ENCODE measurements at regions not wholly inside any gene's neighbourhood (a gene's known extent, or its start where the extent isn't known, plus 50 kb on each side); places are given as distances from the start of the nearest gene placed in this dataset.

DNA sequence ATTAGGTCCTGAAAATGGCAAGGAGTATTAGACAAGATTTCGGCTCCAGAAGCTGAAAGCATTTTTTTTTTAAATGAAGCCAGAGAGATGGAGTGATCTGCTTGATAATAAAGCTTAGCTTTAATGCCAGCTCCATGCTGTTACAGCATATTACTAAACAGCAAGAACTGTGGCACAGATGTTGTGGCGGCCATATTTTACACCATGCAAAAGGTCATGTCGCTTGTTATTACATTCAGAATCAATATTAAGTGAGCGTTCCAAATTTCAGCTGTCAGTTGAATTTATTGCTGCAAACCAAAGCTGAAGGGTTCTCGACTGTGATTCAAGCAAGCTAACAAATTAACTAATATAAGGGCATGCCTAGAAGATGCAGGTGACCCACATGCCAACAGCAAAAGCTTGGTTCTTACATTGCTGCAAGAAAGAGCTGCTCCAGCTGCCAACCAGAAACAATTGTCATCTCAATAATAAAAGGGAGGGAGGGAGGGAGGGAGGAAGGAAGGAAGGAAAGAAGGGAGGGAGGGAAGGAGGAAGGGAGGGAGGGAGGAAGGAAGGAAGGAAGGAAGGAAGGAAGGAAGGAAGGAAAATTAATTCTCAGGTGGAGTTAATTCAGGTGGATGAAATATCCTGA is 517.7 kb upstream of the WWC1 start:
- peaks cover 0 to 2% (median 0%) of the 10 kb centered on the region in 5 donors for H3K27me3 Mint-ChIP-seq
- no peaks in the 10 kb centered on the region for H3K4me1 Mint-ChIP-seq
- DNase-seq (no peak), ATAC-seq (no peak)
- peaks cover 0 to 21% (median 2%) of the 10 kb centered on the region in 9 donors for H3K9me3 Mint-ChIP-seq
- POLR2A ChIA-PET: no interaction called here
- H3K27ac Mint-ChIP-seq: no peak overlapping the region
- H3K4me3 Mint-ChIP-seq: no peak overlapping the region
- no peaks in the 10 kb centered on the region for H3K36me3 Mint-ChIP-seq

DNA sequence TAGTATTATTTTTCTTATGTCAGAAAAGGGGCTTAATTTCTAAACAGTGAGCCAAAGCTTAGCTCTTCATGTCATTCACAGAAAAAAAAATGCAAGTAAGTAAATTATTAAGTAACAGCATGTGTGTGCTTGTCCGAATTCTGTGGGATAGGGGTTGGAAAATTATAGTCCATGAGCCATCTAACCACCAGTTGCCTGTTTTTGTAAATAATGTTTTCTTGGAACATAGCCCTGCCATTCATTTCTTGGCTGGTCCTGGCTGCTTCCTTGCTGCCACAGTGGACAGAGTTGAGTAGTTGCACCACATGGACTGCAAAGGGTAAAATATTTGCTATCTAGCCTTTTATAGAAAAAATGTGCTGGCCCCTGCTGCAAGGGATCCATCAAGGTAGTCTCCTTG is 513.7 kb upstream of the WWC1 start:
- ATAC-seq: no peak
- no peaks in the 10 kb centered on the region for H3K4me1 Mint-ChIP-seq
- no peak overlapping the region for H3K27ac Mint-ChIP-seq
- no peak overlapping the region for H3K4me3 Mint-ChIP-seq
- peaks cover 0 to 10% (median 0%) of the 10 kb centered on the region in 9 donors for H3K9me3 Mint-ChIP-seq
- POLR2A ChIA-PET: no interaction called here
- H3K36me3 Mint-ChIP-seq: no peaks in the 10 kb centered on the region
- H3K27me3 Mint-ChIP-seq: peaks cover 0 to 2% (median 0%) of the 10 kb centered on the region in 5 donors
- no peak for DNase-seq

DNA sequence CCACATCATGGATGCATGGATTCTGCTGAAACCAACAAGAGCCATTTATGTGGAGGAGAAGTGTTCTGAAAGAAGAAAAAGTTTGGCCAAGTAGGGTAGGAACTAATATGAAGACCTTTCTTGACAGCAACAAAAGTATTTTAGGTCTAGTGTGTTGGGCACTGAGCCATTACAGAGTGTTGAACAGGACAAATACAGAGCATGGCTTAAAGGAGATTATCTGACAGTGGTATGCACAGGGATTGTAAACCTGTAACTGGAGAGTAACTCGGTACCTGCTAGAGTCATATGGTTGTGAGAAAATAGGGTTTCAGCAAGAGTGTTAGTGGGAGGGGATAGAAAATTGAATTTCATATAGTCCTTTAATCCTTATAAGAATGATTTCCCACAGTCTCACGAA is 513.2 kb upstream of the WWC1 start:
- no peak for ATAC-seq

DNA sequence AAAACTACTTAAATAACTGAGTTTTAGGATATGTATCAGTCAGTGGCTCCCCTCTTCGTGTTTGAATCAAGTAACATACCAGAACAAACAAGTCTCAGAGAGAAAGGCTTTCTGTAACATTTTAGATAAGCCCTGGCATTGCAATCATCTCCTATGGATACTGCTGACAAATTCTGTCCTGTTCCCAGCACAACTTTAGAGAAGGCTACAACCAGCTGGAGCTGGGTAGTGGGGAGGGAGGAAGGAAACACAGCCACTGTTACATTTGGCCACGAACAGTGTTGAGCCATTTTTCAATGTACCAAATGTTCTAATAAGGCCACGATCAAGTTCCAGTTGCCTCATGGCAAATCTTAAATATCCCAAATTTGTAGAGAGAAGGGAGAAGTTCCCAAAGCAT is 511.8 kb upstream of the WWC1 start:
- no peaks in the 10 kb centered on the region for H3K36me3 Mint-ChIP-seq
- no peak overlapping the region for H3K4me3 Mint-ChIP-seq
- DNase-seq: no peak
- POLR2A ChIA-PET: no interaction called here
- no peak for ATAC-seq
- no peak overlapping the region for H3K27ac Mint-ChIP-seq
- peaks cover 0 to 10% (median 0%) of the 10 kb centered on the region in 9 donors for H3K9me3 Mint-ChIP-seq
- no peaks in the 10 kb centered on the region for H3K4me1 Mint-ChIP-seq
- peaks cover 0 to 2% (median 0%) of the 10 kb centered on the region in 5 donors for H3K27me3 Mint-ChIP-seq

More for the DNA sequence above, 513.2 kb upstream of the WWC1 start:
- POLR2A ChIA-PET: no interaction called here
- peaks cover 0 to 2% (median 0%) of the 10 kb centered on the region in 5 donors for H3K27me3 Mint-ChIP-seq
- H3K4me1 Mint-ChIP-seq: no peaks in the 10 kb centered on the region
- no peak overlapping the region for H3K4me3 Mint-ChIP-seq
- H3K36me3 Mint-ChIP-seq: no peaks in the 10 kb centered on the region
- peaks cover 0 to 10% (median 0%) of the 10 kb centered on the region in 9 donors for H3K9me3 Mint-ChIP-seq
- no peak overlapping the region for H3K27ac Mint-ChIP-seq
- no peak for DNase-seq

DNA sequence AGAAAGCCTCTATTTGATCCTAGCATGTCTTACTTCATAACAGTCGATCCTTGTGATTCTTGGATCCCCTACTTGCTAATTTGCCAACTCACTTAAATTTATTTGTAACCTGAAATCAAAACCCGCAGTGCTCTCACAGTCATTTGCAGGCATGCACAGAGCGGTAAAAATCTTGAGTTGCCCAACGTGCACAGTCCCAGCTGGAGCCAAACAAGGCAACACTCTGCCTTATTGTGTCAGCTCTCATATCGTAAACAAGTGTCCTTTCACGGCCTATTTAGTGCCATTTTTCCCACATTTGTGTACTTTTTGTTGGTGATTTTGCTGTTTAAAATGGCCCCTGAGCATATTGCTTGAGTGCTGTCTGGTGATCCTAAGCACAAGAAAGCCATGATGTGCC is 511.3 kb upstream of the WWC1 start:
- POLR2A ChIA-PET: no interaction called here
- H3K4me3 Mint-ChIP-seq: no peak overlapping the region
- no peak overlapping the region for H3K27ac Mint-ChIP-seq
- H3K27me3 Mint-ChIP-seq: peaks cover 0 to 2% (median 0%) of the 10 kb centered on the region in 5 donors
- ATAC-seq (no peak), DNase-seq (no peak)
- no peaks in the 10 kb centered on the region for H3K4me1 Mint-ChIP-seq
- no peaks in the 10 kb centered on the region for H3K36me3 Mint-ChIP-seq
- peaks cover 0 to 10% (median 0%) of the 10 kb centered on the region in 9 donors for H3K9me3 Mint-ChIP-seq

DNA sequence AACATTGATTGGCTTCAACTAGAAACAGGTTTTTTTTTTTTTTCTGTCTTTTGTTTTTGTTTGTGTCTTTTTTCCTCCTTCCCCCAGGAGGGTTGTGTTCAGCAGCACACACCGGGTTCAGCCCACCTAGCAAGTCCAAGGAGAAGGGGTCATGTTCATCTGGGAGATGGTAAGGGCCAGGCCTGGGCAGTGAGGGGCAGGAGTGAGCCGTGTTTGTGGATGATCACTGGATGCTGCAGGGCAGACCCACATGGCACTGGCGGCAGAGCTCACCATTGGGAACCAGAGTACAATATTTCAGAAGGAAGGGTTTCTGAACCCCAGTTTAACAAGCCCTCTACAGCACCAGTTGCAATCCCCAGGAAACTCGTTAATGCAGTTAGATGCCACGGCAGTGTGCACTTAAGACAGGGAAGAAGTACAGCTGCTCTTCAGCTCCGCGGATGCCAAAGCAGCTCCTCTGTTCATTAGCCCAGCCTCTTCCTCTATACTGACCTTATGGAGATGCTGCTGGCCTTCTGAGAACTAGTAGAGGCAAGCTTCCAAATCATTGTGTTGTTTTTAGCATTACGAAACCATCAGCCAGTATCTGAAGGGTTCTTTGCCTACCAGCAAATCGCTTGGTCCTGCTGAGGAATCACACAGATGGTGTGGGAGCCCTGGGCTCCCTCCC is 508.2 kb upstream of the WWC1 start:
- POLR2A ChIA-PET: no interaction called here
- Mint-ChIP-seq H3K36me3 (no peaks in the 10 kb centered on the region), H3K4me3 (no peak overlapping the region), H3K27ac (no peak overlapping the region), H3K27me3 (no peaks in the 10 kb centered on the region), H3K4me1 (no peaks in the 10 kb centered on the region), H3K9me3 (peaks cover 0 to 5% (median 0%) of the 10 kb centered on the region in 9 donors)
- ATAC-seq: no peak
- no peak for DNase-seq

DNA sequence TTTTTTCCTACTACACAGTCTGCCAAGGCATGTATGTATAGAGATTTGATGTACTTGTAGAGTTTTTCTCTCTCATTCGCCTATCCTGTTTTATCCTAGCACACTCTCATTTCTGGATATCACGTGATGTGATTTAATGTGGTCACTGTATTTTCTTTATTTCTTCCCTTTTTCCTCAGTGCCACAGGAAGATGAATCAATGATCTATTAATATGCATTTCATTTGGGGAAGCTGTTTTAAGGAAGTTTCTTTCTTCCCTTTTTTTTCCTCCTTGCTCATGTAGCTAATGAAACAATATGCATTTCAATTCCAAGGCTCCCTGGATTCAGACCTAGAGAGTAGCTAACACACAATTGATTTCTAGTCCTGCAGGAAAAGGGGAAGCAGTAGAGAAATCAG is 506.3 kb upstream of the WWC1 start:
- Mint-ChIP-seq H3K4me3 (no peak overlapping the region), H3K27ac (no peak overlapping the region), H3K4me1 (no peaks in the 10 kb centered on the region), H3K9me3 (peaks cover 0 to 8% (median 0%) of the 10 kb centered on the region in 9 donors), H3K27me3 (no peaks in the 10 kb centered on the region), H3K36me3 (no peaks in the 10 kb centered on the region)
- DNase-seq (no peak), ATAC-seq (no peak)
- POLR2A ChIA-PET: no interaction called here

DNA sequence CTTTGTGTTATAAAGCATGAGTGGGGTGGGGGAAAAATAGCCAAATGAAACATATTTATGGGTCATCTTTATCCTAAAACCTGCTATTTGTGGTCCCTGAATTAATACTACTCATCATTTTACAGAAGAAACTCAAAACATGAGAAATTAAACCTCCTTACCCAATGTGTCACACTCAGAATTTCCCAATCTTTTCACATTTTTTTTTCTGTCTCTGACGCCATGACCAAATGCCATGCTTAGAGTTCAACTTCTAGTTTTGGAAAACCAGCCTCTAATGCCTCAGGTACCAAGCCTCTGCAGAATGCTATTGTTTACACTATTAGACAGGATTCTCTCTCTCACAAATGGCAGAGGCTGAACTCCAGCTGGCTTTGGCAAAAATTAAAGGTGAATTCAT is 505.5 kb upstream of the WWC1 start:
- no peaks in the 10 kb centered on the region for H3K36me3 Mint-ChIP-seq
- H3K27me3 Mint-ChIP-seq: no peaks in the 10 kb centered on the region
- peaks cover 0 to 8% (median 0%) of the 10 kb centered on the region in 9 donors for H3K9me3 Mint-ChIP-seq
- ATAC-seq (no peak), DNase-seq (no peak)
- H3K4me1 Mint-ChIP-seq: no peaks in the 10 kb centered on the region
- no peak overlapping the region for H3K27ac Mint-ChIP-seq
- POLR2A ChIA-PET: no interaction called here
- H3K4me3 Mint-ChIP-seq: no peak overlapping the region

DNA sequence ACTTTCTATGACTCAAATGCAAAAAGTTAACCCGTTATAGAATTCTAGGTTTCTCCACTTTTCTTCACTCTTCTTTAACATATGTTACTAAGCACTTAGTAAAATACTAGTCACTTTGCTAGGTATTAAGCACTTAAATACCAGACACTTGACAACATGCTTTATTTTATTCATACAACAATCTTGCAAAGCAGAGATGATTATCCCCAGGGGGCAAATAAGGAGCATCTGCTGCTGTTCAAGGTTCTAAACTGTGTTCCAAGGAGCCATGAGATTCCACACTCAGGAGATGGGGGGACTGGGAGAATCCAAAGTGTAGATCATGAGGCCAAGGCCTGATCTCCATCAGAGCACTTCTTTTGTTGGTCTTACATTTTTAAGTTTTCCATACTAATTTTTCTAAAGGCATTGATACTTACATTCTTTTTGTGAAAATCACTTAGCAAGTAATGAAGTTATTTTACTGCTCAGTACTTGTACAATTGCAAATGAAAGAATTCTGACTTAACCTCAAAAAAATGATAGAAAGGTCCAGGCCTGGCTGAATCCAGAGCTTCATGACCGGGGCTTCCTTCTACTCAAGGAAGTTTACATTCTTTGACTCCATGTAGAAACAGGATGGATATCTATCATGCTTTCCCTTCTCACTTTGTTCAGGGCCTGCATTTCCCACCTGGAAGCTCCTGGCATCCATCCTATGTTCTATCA is 504.4 kb upstream of the WWC1 start:
- H3K9me3 Mint-ChIP-seq: peaks cover 0 to 8% (median 0%) of the 10 kb centered on the region in 9 donors
- H3K36me3 Mint-ChIP-seq: no peaks in the 10 kb centered on the region
- DNase-seq: no peak
- POLR2A ChIA-PET: no interaction called here
- no peaks in the 10 kb centered on the region for H3K27me3 Mint-ChIP-seq
- no peak overlapping the region for H3K4me3 Mint-ChIP-seq
- ATAC-seq: no peak
- no peaks in the 10 kb centered on the region for H3K4me1 Mint-ChIP-seq
- H3K27ac Mint-ChIP-seq: no peak overlapping the region

DNA sequence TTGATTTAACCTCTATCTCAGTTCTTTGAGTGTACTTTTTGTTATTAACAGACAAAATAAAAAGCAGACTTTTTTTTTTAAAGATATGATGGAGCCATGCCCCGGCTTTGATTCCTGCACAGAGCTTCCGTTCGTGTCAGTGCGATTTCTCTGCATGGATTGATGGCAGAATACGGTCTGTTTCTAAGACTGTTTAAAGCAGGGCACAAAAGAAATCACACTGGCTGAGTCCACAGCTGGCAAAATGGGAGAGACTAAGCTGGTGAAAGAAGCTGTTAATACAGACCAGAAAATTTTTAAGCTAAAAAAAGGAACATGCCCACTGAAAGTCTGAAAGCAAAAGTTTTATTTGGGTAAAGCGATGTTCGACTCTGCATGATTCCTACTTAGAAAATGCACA is 501.4 kb upstream of the WWC1 start:
- H3K4me1 Mint-ChIP-seq: no peaks in the 10 kb centered on the region
- peaks cover 0 to 5% (median 0%) of the 10 kb centered on the region in 9 donors for H3K9me3 Mint-ChIP-seq
- no peaks in the 10 kb centered on the region for H3K27me3 Mint-ChIP-seq
- POLR2A ChIA-PET: no interaction called here
- no peak overlapping the region for H3K27ac Mint-ChIP-seq
- no peak overlapping the region for H3K4me3 Mint-ChIP-seq
- ATAC-seq (no peak), DNase-seq (no peak)
- H3K36me3 Mint-ChIP-seq: no peaks in the 10 kb centered on the region

DNA sequence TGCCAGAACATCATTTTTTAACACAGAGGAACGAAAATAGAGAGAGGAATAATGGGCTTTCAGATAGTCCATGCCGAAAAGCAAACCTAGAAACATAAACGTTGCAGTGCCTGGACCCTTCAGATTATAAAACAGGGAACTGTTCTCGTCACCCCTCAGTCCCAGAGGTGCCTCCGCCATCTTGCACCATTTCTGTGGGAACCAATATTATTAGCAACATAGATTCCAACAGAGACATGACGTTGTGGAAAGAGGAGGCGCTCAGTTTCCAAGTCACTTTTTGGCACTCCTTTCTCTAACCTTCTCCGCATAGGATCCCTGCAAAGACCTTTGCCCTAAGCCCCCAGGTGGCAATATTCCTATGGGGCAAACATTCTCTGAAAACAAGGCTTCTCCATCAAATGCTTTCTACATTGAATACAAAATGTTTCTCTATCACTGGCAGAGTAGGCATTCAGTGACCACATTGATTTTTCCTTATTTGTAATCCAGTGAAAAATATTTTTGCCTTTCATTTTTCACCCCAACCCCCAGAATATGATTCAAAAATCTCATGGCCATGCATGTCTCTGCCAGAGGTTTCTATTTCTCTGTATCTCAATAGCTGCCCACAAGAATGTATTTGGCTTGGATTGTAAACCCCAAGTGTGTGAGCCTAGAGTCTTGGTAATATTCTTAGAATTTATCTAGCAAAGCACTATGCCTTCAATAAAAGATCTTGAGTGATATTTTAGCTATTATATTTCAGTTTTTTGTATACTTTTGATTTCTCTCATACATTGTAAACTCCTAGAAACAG is 500.8 kb upstream of the WWC1 start:
- no peak for ATAC-seq
- no peak overlapping the region for H3K4me3 Mint-ChIP-seq
- H3K36me3 Mint-ChIP-seq: no peaks in the 10 kb centered on the region
- no peak overlapping the region for H3K27ac Mint-ChIP-seq
- DNase-seq: no peak
- no peaks in the 10 kb centered on the region for H3K27me3 Mint-ChIP-seq
- POLR2A ChIA-PET: no interaction called here
- H3K9me3 Mint-ChIP-seq: peaks cover 0 to 5% (median 0%) of the 10 kb centered on the region in 9 donors
- H3K4me1 Mint-ChIP-seq: no peaks in the 10 kb centered on the region

DNA sequence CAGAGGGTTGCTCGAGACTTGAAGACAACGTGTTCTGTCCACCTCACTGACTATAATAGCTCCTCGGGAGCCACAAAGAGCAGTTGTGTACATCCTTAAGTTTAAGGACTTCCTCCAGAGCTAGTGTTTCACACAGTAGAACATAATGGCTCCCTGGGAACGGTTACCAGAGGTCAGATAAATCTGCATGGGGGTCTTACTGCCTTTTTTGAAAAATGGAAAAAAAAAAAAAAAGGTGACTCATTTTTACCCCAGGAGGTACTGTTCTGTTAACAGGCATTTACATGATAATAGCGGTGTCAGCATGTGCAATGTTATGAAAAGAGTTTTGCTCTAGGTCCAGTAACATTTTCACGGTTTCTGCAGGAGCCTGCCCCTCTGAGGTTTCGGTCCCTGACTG is 498.9 kb upstream of the WWC1 start:
- no peaks in the 10 kb centered on the region for H3K4me1 Mint-ChIP-seq
- no peak overlapping the region for H3K4me3 Mint-ChIP-seq
- ATAC-seq: no peak
- H3K9me3 Mint-ChIP-seq: peaks cover 0 to 5% (median 0%) of the 10 kb centered on the region in 9 donors
- POLR2A ChIA-PET: no interaction called here
- no peak for DNase-seq
- H3K27ac Mint-ChIP-seq: no peak overlapping the region
- H3K36me3 Mint-ChIP-seq: no peaks in the 10 kb centered on the region
- H3K27me3 Mint-ChIP-seq: no peaks in the 10 kb centered on the region

DNA sequence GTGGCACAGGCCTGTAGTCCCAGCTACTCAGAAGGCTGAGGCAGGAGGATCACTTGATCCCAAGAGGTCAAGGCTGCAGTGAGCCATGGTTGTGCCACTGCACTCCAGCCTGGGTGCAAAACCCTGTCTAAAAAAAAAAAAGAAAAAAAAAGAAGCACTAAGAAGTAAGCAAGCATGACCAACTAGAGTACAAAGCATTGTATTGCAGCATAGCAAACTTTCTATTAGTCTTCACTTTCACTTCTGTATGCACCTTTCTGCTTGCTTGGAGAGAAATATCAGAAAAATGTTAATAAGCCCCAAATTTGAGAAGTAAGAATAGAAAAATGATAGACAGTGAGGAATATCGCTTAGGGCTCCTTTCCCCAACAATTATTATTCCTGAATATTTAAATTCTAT is 497.7 kb upstream of the WWC1 start:
- H3K27me3 Mint-ChIP-seq: no peaks in the 10 kb centered on the region
- no peak overlapping the region for H3K4me3 Mint-ChIP-seq
- POLR2A ChIA-PET: no interaction called here

More for the DNA sequence above, 497.7 kb upstream of the WWC1 start:
- Mint-ChIP-seq H3K9me3 (peaks cover 0 to 4% (median 0%) of the 10 kb centered on the region in 9 donors), H3K27ac (no peak overlapping the region), H3K4me1 (no peaks in the 10 kb centered on the region), H3K36me3 (no peaks in the 10 kb centered on the region)
- DNase-seq (no peak), ATAC-seq (no peak)
